B cell (primary cell): ENCODE measurements at regions not wholly inside any gene's neighbourhood (a gene's known extent, or its start where the extent isn't known, plus 50 kb on each side); places are given as distances from the start of the nearest gene placed in this dataset.

Experiments
- ATAC-seq: fragments of 200-7000 bp; cut with Tn5 transposase; one replicate; pipeline ENCODE4 v1.10.0; 2021; ENCODE audit warnings: low read depth, mild to moderate bottlenecking, moderate number of reproducible peaks, moderate library complexity
- CTCF ChIA-PET: fragments of 350-600 bp; sonication (Branson Sonifier 250); formaldehyde crosslinking; loops from one replicate; lab custom pipeline; 2021; ENCODE audit warnings: antibody characterized with exemption, inconsistent platforms; lab: Charles Lee
- POLR2A ChIA-PET: fragments of 350-600 bp; sonication (Branson Sonifier 250); formaldehyde crosslinking; loops from one replicate; lab custom pipeline; 2021; ENCODE audit warnings: antibody characterized with exemption; lab: Charles Lee
- DNase-seq: peaks from one replicate; pipeline ENCODE4 v3.0.0; 2013
- H2AFZ ChIP-seq: 2 replicates; pipeline ENCODE4 v1.6.1; 2012; ENCODE audit warnings: mild to moderate bottlenecking, low read depth, low read length; ENCODE audit not compliant: insufficient read depth, poor library complexity, severe bottlenecking
- H3K27ac ChIP-seq, 2 donors: 1 replicate in 1 of 2; 2 replicates in 1 of 2; pipeline ENCODE4 v1.5.1; 2012 to 2013; ENCODE audit warnings: low read length in 2 of 2, mild to moderate bottlenecking in 2 of 2, moderate library complexity in 1 of 2
- H3K27me3 ChIP-seq, 4 experiments: fragments of 200-600 bp in 1 of 4; sonication (generic) in 1 of 4; replicated peaks in 1 of 4; 1 replicate in 2 of 4; 2 replicates in 2 of 4; pipeline versions ENCODE4 v1.6.1 to v1.7.0; 2013 to 2016; ENCODE audit warnings: low read length in 3 of 4, mild to moderate bottlenecking in 2 of 4, mixed read lengths in 1 of 4, moderate library complexity in 1 of 4; ENCODE audit not compliant: insufficient read depth in 4 of 4, control insufficient read depth in 3 of 4; ENCODE audit errors: control extremely low read depth in 1 of 4
- H3K36me3 ChIP-seq, 2 experiments: replicated peaks in 1 of 2; 1 replicate in 1 of 2; 2 replicates in 1 of 2; pipeline versions ENCODE4 v1.6.1 to v1.7.1; 2013; ENCODE audit warnings: low read length in 1 of 2; ENCODE audit not compliant: insufficient read depth in 2 of 2, control insufficient read depth in 1 of 2; ENCODE audit errors: control extremely low read depth in 1 of 2, extremely low read depth in 1 of 2
- H3K4me1 ChIP-seq, 2 donors: fragments of 200-600 bp in 1 of 2; sonication (generic) in 1 of 2; 1 replicate in 1 of 2; 2 replicates in 1 of 2; pipeline versions ENCODE4 v1.5.1 to v1.6.1; 2013 to 2017; ENCODE audit warnings: low read length in 2 of 2; ENCODE audit not compliant: control insufficient read depth in 2 of 2, insufficient read depth in 2 of 2
- H3K4me2 ChIP-seq: replicated peaks from 2 replicates; pipeline ENCODE3; 2012; ENCODE audit warnings: mild to moderate bottlenecking, low read depth, low read length; ENCODE audit not compliant: poor library complexity, severe bottlenecking
- H3K4me3 ChIP-seq, 5 experiments: fragments of 200-600 bp in 1 of 5; sonication (generic) in 1 of 5; 1 replicate in 3 of 5; 2 replicates in 2 of 5; pipeline versions ENCODE4 v1.5.1 to v1.7.0; 2011 to 2016; ENCODE audit warnings: low read length in 4 of 5, mild to moderate bottlenecking in 4 of 5, low read depth in 2 of 5, control low read depth in 1 of 5, moderate library complexity in 1 of 5; ENCODE audit not compliant: insufficient read depth in 1 of 5; ENCODE audit errors: control extremely low read depth in 1 of 5, extremely low read depth in 1 of 5
- H3K79me2 ChIP-seq: fragments of 200-600 bp; sonication (generic); one replicate; pipeline ENCODE4 v1.6.0; 2016; ENCODE audit warnings: low read length; ENCODE audit not compliant: control insufficient read depth, insufficient read depth
- H3K9ac ChIP-seq: fragments of 200-600 bp; sonication (generic); 2 replicates; pipeline ENCODE4 v1.6.1; 2017; ENCODE audit warnings: mild to moderate bottlenecking, low read length, moderate library complexity
- H3K9me3 ChIP-seq, 3 donors: one replicate each; pipeline versions ENCODE4 v1.6.1 to v1.7.1; 2013; ENCODE audit warnings: low read length in 2 of 3; ENCODE audit not compliant: control insufficient read depth in 2 of 3, insufficient read depth in 1 of 3; ENCODE audit errors: control extremely low read depth in 1 of 3
- H4K20me1 ChIP-seq: 2 replicates; pipeline ENCODE4 v1.6.0; 2012; ENCODE audit warnings: mild to moderate bottlenecking, low read length; ENCODE audit not compliant: insufficient read depth, control insufficient read depth, poor library complexity, severe bottlenecking
- H3K27ac Mint-ChIP-seq: one replicate; pipeline ENCODE4 v1.8.0; 2021; ENCODE audit warnings: mixed read lengths
- H3K27me3 Mint-ChIP-seq: one replicate; pipeline ENCODE4 v1.8.0; 2021; ENCODE audit warnings: mixed read lengths
- H3K4me1 Mint-ChIP-seq: one replicate; pipeline ENCODE4 v1.8.0; 2021; ENCODE audit warnings: mixed read lengths
- H3K4me3 Mint-ChIP-seq: one replicate; pipeline ENCODE4 v1.8.0; 2021; ENCODE audit warnings: mixed read lengths
- H3K9me3 Mint-ChIP-seq: one replicate; pipeline ENCODE4 v1.8.0; 2022; ENCODE audit warnings: mixed read lengths; ENCODE audit not compliant: insufficient read depth
- CTCF ChIP-seq: fragments of 200-600 bp; IDR thresholded peaks from one replicate; pipeline ENCODE4 v1.8.0; 2022; ENCODE audit warnings: antibody characterized with exemption, mild to moderate bottlenecking
- EZH2 ChIP-seq: IDR thresholded peaks from 2 replicates; pipeline ENCODE4 v1.6.1; 2012; ENCODE audit warnings: borderline replicate concordance, low read depth, mild to moderate bottlenecking, moderate library complexity, low read length; ENCODE audit not compliant: insufficient read depth, poor library complexity, severe bottlenecking
- WGBS: methylation state at CpG from one replicate; pipeline ENCODE4 v1.1.5; 2013; ENCODE audit warnings: missing lambda C conversion rate; ENCODE audit not compliant: insufficient coverage; 5-methylcytosine and 5-hydroxymethylcytosine counted together
- intact Hi-C: fragments of 100-400 bp; cut with micrococcal nuclease; formaldehyde crosslinking; loops from one replicate; pipeline ENCODE4 v1.10.0; 2022

- H3K27me3 Mint-ChIP-seq: no peaks in the 10 kb centered on the region
These were observed 116.5 kb upstream of the BMP2 start for GRCh38 chr20:6651016-6651415.

GRCh38 chr20:6646021-6646636 is 121.4 kb upstream of the BMP2 start:
- no peaks in the 10 kb centered on the region for H3K4me1 Mint-ChIP-seq
- CTCF ChIA-PET: no interaction called here
- Histone ChIP-seq H3K27ac (no peak overlapping the region), H3K27me3 (no peaks in the 10 kb centered on the region), H3K9me3 (no peaks in the 10 kb centered on the region), H3K79me2 (no peaks in the 10 kb centered on the region), H3K4me3 (no peak overlapping the region), H2AFZ (no peak overlapping the region), H3K4me1 (no peaks in the 10 kb centered on the region), H3K9ac (no peak overlapping the region), H4K20me1 (no peaks in the 10 kb centered on the region), H3K36me3 (no peaks in the 10 kb centered on the region), H3K4me2 (no peak overlapping the region)
- POLR2A ChIA-PET: no interaction called here
- no peak overlapping the region for H3K27ac Mint-ChIP-seq
- DNase-seq (no peak), ATAC-seq (no peak)
- TF ChIP-seq CTCF: no peak
- TF ChIP-seq EZH2: no peak
- intact Hi-C loops: no loop called here
- no peaks in the 10 kb centered on the region for H3K27me3 Mint-ChIP-seq
- no CpG with 5 or more reads among the region's 3 CpGs for WGBS
- no peak overlapping the region for H3K4me3 Mint-ChIP-seq
- H3K9me3 Mint-ChIP-seq: peaks cover 3% of the 10 kb centered on the region

More at GRCh38 chr20:6651016-6651415, 116.5 kb upstream of the BMP2 start:
- Histone ChIP-seq H2AFZ (no peak overlapping the region), H3K9ac (no peak overlapping the region), H3K9me3 (no peaks in the 10 kb centered on the region), H4K20me1 (no peaks in the 10 kb centered on the region), H3K27me3 (no peaks in the 10 kb centered on the region), H3K4me2 (no peak overlapping the region), H3K4me1 (no peaks in the 10 kb centered on the region), H3K36me3 (no peaks in the 10 kb centered on the region), H3K4me3 (no peak overlapping the region), H3K27ac (no peak overlapping the region), H3K79me2 (no peaks in the 10 kb centered on the region)
- intact Hi-C loops: no loop called here
- TF ChIP-seq EZH2 (no peak), CTCF (no peak)
- ATAC-seq: no peak
- ChIA-PET CTCF (no interaction called here), POLR2A (no interaction called here)
- peaks cover 3% of the 10 kb centered on the region for H3K9me3 Mint-ChIP-seq
- no peaks in the 10 kb centered on the region for H3K4me1 Mint-ChIP-seq
- no peak for DNase-seq
- no peak overlapping the region for H3K4me3 Mint-ChIP-seq
- H3K27ac Mint-ChIP-seq: no peak overlapping the region
- WGBS: 100% methylated on average over 2 of the region's 5 CpGs
